ENCODE measurements at regions not wholly inside any gene's neighbourhood (a gene's known extent, or its start where the extent isn't known, plus 50 kb on each side); places are given as distances from the start of the nearest gene placed in this dataset.

DNA sequence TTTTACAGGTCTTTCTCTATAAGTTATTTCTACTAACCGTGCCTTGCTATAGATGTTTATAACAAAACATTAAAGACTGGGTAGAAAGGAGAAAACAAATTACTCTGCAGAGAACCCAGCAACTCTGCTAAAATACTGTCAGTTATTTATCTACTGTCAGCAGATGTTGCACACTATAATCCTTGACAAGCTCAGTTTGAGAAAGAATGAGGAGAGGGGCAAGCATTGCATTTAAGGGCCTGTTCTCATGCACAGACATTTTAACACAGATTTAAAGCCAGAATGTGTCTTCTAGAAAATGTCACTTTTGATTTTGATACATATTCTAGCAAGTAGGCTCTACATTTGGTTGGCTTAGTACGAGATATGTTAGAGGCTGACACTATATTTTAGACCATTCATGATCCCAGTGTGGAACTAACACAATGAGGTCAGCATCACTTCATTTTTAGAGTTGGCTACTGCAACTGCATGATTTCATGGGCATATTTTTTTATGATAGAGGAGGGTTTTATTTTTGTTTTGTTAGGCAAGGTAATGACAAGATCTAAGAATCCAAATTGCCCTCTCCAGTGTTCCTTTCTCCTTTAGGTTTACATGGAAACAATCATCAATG, 516.4 kb downstream of the ZEB2 start:
- TF ChIP-seq CTCF (IDR thresholded peaks at IDR 0.05) = no peak
- no peak for TF ChIP-seq EP300 (IDR thresholded peaks at IDR 0.05)
- TF ChIP-seq POLR2A (IDR thresholded peaks at IDR 0.05) = no peak
